ENCODE measurements at regions not wholly inside any gene's neighbourhood (a gene's known extent, or its start where the extent isn't known, plus 50 kb on each side); places are given as distances from the start of the nearest gene placed in this dataset.

DNA sequence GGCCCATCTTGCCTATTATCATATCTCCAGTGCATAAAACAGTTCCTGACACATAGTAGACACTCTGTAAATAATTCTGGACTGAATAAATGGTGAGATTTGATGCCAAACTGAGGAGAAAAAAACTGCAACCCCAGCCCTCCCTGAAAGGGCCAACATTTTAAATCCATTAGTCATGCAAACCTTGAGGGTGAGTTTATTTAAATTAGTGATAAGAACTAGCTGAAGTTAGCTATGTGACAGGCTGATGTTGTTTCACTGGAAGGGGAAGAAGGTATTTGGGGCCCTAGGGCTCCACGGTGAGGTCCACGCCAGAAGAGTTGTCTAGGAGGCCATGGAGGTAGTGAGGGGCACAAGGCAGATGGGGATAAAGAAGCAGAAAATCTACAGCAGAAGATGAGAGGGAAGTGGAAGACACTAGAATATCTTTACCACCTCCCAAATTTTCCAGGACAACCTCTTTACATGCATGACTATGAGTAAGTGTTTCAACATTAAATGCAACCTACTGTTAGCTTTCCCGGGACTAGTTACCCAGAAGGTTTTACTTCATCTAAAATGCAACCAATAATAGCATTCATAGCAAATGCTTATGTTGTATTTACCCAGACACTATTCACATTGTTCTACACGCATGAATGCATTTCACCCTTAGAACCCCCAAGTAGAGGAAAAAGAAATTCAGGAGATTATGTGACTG lies 183.2 kb upstream of the LYZL1 start:
- no peak for TF ChIP-seq CTCF (IDR thresholded peaks at IDR 0.05; ENCODE audit: unreplicated experiment)
- Mint-ChIP-seq H3K36me3 (ENCODE audit: insufficient read depth) (no peaks in the 10 kb centered on the region), H3K27ac (peak overlapping the region; percentile 76), H3K4me3 (ENCODE audit: low read depth) (peak overlapping the region; percentile 4), H3K4me1 (ENCODE audit: low read depth) (peaks cover 46% of the 10 kb centered on the region), H3K9me3 (ENCODE audit: low read depth) (peaks cover 4% of the 10 kb centered on the region), H3K27me3 (no peaks in the 10 kb centered on the region)
- DNase-seq (ENCODE audit: low spot score, unreplicated experiment): no peak

DNA sequence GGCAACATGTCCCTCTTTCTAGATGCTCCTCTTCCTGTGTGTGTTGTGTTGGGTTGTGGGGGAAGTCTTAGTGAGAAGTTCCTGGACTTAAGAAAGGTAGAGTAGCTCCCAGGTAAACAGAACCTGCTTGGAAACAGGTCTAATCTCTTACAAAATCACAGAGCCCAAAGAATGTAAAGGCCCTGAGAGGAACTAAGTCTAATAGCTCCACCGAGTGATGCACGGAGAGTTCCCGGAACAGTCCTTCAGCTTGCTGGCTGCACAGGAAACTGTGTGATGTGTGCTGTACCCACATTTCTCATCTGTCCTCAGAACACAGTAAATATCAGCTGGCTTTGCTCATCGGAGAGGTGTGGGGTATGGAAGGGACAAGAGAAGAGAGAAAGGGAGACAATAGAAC lies 182.6 kb upstream of the LYZL1 start:
- H3K27me3 Mint-ChIP-seq: no peaks in the 10 kb centered on the region
- peak overlapping the region; percentile 68 for H3K27ac Mint-ChIP-seq
- no peak overlapping the region for H3K4me3 Mint-ChIP-seq (ENCODE audit: low read depth)
- no peak for TF ChIP-seq CTCF (IDR thresholded peaks at IDR 0.05; ENCODE audit: unreplicated experiment)
- peaks cover 4% of the 10 kb centered on the region for H3K9me3 Mint-ChIP-seq (ENCODE audit: low read depth)
- DNase-seq (ENCODE audit: low spot score, unreplicated experiment): no peak
- H3K4me1 Mint-ChIP-seq (ENCODE audit: low read depth): peaks cover 43% of the 10 kb centered on the region
- no peaks in the 10 kb centered on the region for H3K36me3 Mint-ChIP-seq (ENCODE audit: insufficient read depth)

GRCh38 chr10:29107866-29108498 lies 180.9 kb upstream of the LYZL1 start:
- no peak for TF ChIP-seq CTCF (IDR thresholded peaks at IDR 0.05; ENCODE audit: unreplicated experiment)
- Mint-ChIP-seq H3K36me3 (ENCODE audit: insufficient read depth) (no peaks in the 10 kb centered on the region), H3K9me3 (ENCODE audit: low read depth) (peaks cover 4% of the 10 kb centered on the region), H3K4me3 (ENCODE audit: low read depth) (no peak overlapping the region), H3K4me1 (ENCODE audit: low read depth) (peaks cover 39% of the 10 kb centered on the region), H3K27me3 (no peaks in the 10 kb centered on the region), H3K27ac (no peak overlapping the region)
- no peak for DNase-seq (ENCODE audit: low spot score, unreplicated experiment)

DNA sequence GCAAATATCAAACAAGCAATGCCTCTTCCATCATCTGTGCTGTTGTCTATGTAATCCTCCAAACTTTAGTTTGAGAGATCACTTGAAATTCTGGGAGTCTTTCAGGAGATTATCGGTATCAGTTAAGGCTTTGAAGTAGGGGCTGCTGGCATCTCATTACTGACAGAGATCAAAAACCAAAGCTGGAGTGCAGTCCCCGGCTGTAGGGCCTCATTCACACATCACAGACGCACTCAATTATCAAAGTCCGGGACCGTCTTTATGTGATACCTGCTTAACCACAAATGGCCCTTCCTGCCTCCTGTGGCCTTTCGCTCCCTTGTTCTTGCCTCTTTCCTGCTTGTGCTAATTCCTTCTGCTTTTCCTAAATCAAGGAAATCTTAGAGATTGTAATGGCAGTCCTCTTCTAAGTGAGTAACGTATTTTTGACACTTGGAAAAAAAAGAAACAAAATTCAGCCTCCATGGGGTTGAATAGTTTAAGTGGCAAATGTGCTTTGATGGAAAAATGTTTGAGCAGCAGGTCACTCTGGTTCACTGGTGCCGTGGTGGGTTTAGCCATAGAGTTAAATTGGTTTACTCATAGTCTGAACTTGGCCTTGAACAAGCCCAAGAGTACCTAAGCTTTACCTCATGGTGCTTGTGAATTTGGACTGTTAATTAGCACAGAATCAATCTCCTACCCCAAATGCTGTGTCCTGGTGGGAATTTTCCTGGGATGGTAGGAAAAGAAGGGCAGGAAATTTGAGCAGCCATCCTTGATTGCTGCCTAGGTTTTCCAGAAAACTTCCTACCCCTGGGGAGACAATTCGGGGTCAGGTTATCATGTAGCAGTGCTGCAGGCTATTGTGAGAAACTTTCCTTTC lies 178.9 kb upstream of the LYZL1 start:
- no peak for DNase-seq (ENCODE audit: low spot score, unreplicated experiment)
- Mint-ChIP-seq H3K36me3 (ENCODE audit: insufficient read depth) (no peaks in the 10 kb centered on the region), H3K9me3 (ENCODE audit: low read depth) (no peaks in the 10 kb centered on the region), H3K4me1 (ENCODE audit: low read depth) (peaks cover 37% of the 10 kb centered on the region), H3K27ac (no peak overlapping the region), H3K4me3 (ENCODE audit: low read depth) (no peak overlapping the region), H3K27me3 (no peaks in the 10 kb centered on the region)
- TF ChIP-seq CTCF (IDR thresholded peaks at IDR 0.05; ENCODE audit: unreplicated experiment): no peak

Data from progenitor cell of endocrine pancreas (in vitro differentiated cells).